Mucosa of descending colon (tissue), 3 donors: ENCODE measurements at regions not wholly inside any gene's neighbourhood (a gene's known extent, or its start where the extent isn't known, plus 50 kb on each side); places are given as distances from the start of the nearest gene placed in this dataset.

Experiments
- ATAC-seq: fragments of 200-7000 bp; cut with Tn5 transposase; one replicate; pipeline ENCODE4 v1.9.1; 2020; ENCODE audit warnings: mild to moderate bottlenecking, moderate library complexity
- DNase-seq, 3 donors: peaks; one replicate each; pipeline ENCODE4 v3.0.0-alpha.2; 2020
- H3K36me3 ChIP-seq: fragments of 200-600 bp; one replicate; pipeline ENCODE4 v1.8.0; 2021; ENCODE audit warnings: low read depth, mild to moderate bottlenecking
- H3K4me1 ChIP-seq: fragments of 200-600 bp; one replicate; pipeline ENCODE4 v1.8.0; 2021; ENCODE audit warnings: low read depth, mild to moderate bottlenecking
- H3K4me3 ChIP-seq: fragments of 200-600 bp; one replicate; pipeline ENCODE4 v1.8.0; 2021; ENCODE audit warnings: mild to moderate bottlenecking
- H3K9me3 ChIP-seq: fragments of 200-600 bp; one replicate; pipeline ENCODE4 v1.8.0; 2021; ENCODE audit warnings: mild to moderate bottlenecking
- CTCF ChIP-seq: fragments of 200-600 bp; IDR thresholded peaks from one replicate; pipeline ENCODE4 v1.8.0; 2022; ENCODE audit warnings: antibody characterized with exemption, mild to moderate bottlenecking
- intact Hi-C, 2 donors: fragments of 100-400 bp; cut with DNase I in 1 of 2; cut with micrococcal nuclease in 1 of 2; formaldehyde crosslinking; loops; one replicate each; pipeline versions ENCODE4 v1.11.0 to v1.11.1; 2022; cut with DNase I, micrococcal nuclease
- donor health status: DM: no; HTN: no; CAD: no; lungs with moderate emphysema.
- donor health status: DM: no; HTN: no; CAD: no.
- donor health status: DM: no; HTN: yes; CAD: no.

GRCh38 chr4:185987961-185988627, 80.9 kb upstream of the TLR3 start:
- no peak overlapping the region for H3K4me3 ChIP-seq
- H3K36me3 ChIP-seq = no peaks in the 10 kb centered on the region
- no peaks in the 10 kb centered on the region for H3K4me1 ChIP-seq
- TF ChIP-seq CTCF = no peak
- H3K9me3 ChIP-seq = no peaks in the 10 kb centered on the region
- intact Hi-C loops = no loop called here
- ATAC-seq (no peak), DNase-seq (no peak)

GRCh38 chr4:185991770-185992169, 77.2 kb upstream of the TLR3 start:
- Histone ChIP-seq H3K4me1 (no peaks in the 10 kb centered on the region), H3K4me3 (no peak overlapping the region), H3K36me3 (no peaks in the 10 kb centered on the region), H3K9me3 (no peaks in the 10 kb centered on the region)
- intact Hi-C loops = no loop called here
- TF ChIP-seq CTCF = no peak
- DNase-seq (no peak), ATAC-seq (no peak)

- ATAC-seq = no peak
- TF ChIP-seq CTCF = no peak
- H3K4me1 ChIP-seq = no peaks in the 10 kb centered on the region
- H3K36me3 ChIP-seq = no peaks in the 10 kb centered on the region
- no peaks in the 10 kb centered on the region for H3K9me3 ChIP-seq
- intact Hi-C loops = no loop called here
- H3K4me3 ChIP-seq = no peak overlapping the region
- no peak for DNase-seq
These were observed 76.4 kb upstream of the TLR3 start for GRCh38 chr4:185992585-185992984.

- H3K4me3 ChIP-seq = no peak overlapping the region
- intact Hi-C loops = no loop called here
These were observed 75.5 kb upstream of the TLR3 start for GRCh38 chr4:185993328-185993973.

GRCh38 chr4:185994750-185995149, 74.2 kb upstream of the TLR3 start:
- Histone ChIP-seq H3K36me3 (no peaks in the 10 kb centered on the region), H3K4me3 (no peak overlapping the region), H3K4me1 (no peaks in the 10 kb centered on the region), H3K9me3 (no peaks in the 10 kb centered on the region)
- no peak for DNase-seq
- no peak for TF ChIP-seq CTCF
- intact Hi-C loops = no loop called here
- ATAC-seq = no peak

More at GRCh38 chr4:185993328-185993973, 75.5 kb upstream of the TLR3 start:
- TF ChIP-seq CTCF = no peak
- DNase-seq (no peak), ATAC-seq (no peak)
- Histone ChIP-seq H3K4me1 (no peaks in the 10 kb centered on the region), H3K36me3 (no peaks in the 10 kb centered on the region), H3K9me3 (no peaks in the 10 kb centered on the region)
